ENCODE measurements at regions not wholly inside any gene's neighbourhood (a gene's known extent, or its start where the extent isn't known, plus 50 kb on each side); places are given as distances from the start of the nearest gene placed in this dataset.
"Not testable (repeated sequence)": the region's sequence is repeated elsewhere in the genome, so short reads cannot be mapped to it uniquely, and the experiment has no call there.

GRCh38 chr3:176328666-176329065 lies 868.6 kb downstream of the TBL1XR1 start:
- H3K4me3 ChIP-seq (ENCODE audit: low read depth, low read length), result peak overlapping the region; percentile 78
- peaks cover 58% of the 10 kb centered on the region for H3K4me1 ChIP-seq (ENCODE audit: control insufficient read depth, insufficient read depth, low read length)
- H3K36me3 ChIP-seq (ENCODE audit: control insufficient read depth, insufficient read depth, low read length), result peaks cover 2% of the 10 kb centered on the region; the same call in 1 of the 2 replicates
- peak overlapping the region; percentile 97 for H3K27ac ChIP-seq (ENCODE audit: low read depth, low read length)
- H3K27me3 ChIP-seq (ENCODE audit: control insufficient read depth, insufficient read depth, low read length), result no peaks in the 10 kb centered on the region
- no peaks in the 10 kb centered on the region for H3K9me3 ChIP-seq (ENCODE audit: control insufficient read depth, insufficient read depth, low read length)
- no peak overlapping the region; the same call in 1 of the 2 replicates for H3K9ac ChIP-seq (ENCODE audit: low read depth, low read length)

GRCh38 chr3:176328198-176328597 lies 869.1 kb downstream of the TBL1XR1 start:
- no peaks in the 10 kb centered on the region for H3K27me3 ChIP-seq (ENCODE audit: control insufficient read depth, insufficient read depth, low read length)
- peak overlapping the region; percentile 78 for H3K4me3 ChIP-seq (ENCODE audit: low read depth, low read length)
- H3K27ac ChIP-seq (ENCODE audit: low read depth, low read length), result peak overlapping the region; percentile 97
- H3K4me1 ChIP-seq (ENCODE audit: control insufficient read depth, insufficient read depth, low read length), result peaks cover 55% of the 10 kb centered on the region
- peaks cover 4% of the 10 kb centered on the region; the same call in 1 of the 2 replicates for H3K36me3 ChIP-seq (ENCODE audit: control insufficient read depth, insufficient read depth, low read length)
- H3K9me3 ChIP-seq (ENCODE audit: control insufficient read depth, insufficient read depth, low read length), result no peaks in the 10 kb centered on the region
- peak overlapping the region; percentile 80; the same call in 1 of the 2 replicates for H3K9ac ChIP-seq (ENCODE audit: low read depth, low read length)

GRCh38 chr3:176326894-176327490 lies 870.3 kb downstream of the TBL1XR1 start:
- not testable (repeated sequence) for H3K27me3 ChIP-seq (ENCODE audit: control insufficient read depth, insufficient read depth, low read length)

GRCh38 chr3:176321532-176321931 lies 875.8 kb downstream of the TBL1XR1 start:
- not testable (repeated sequence) for H3K9me3 ChIP-seq (ENCODE audit: control insufficient read depth, insufficient read depth, low read length); H3K27me3 ChIP-seq (ENCODE audit: control insufficient read depth, insufficient read depth, low read length)
- Histone ChIP-seq H3K4me1 (ENCODE audit: control insufficient read depth, insufficient read depth, low read length) (peaks cover 25% of the 10 kb centered on the region), H3K9ac (ENCODE audit: low read depth, low read length) (peak overlapping the region; percentile 75), H3K27ac (ENCODE audit: low read depth, low read length) (peak overlapping the region; percentile 84), H3K4me3 (ENCODE audit: low read depth, low read length) (peak overlapping the region; percentile 80), H3K36me3 (ENCODE audit: control insufficient read depth, insufficient read depth, low read length) (peaks cover 53% of the 10 kb centered on the region)

More at GRCh38 chr3:176326894-176327490, 870.3 kb downstream of the TBL1XR1 start:
- peaks cover 11% of the 10 kb centered on the region for H3K36me3 ChIP-seq (ENCODE audit: control insufficient read depth, insufficient read depth, low read length)
- peak overlapping the region; percentile 95 for H3K9ac ChIP-seq (ENCODE audit: low read depth, low read length)
- H3K4me1 ChIP-seq (ENCODE audit: control insufficient read depth, insufficient read depth, low read length), result peaks cover 46% of the 10 kb centered on the region
- peak overlapping the region; percentile 97 for H3K27ac ChIP-seq (ENCODE audit: low read depth, low read length)
- H3K4me3 ChIP-seq (ENCODE audit: low read depth, low read length), result peak overlapping the region; percentile 78
- not testable (repeated sequence) for H3K9me3 ChIP-seq (ENCODE audit: control insufficient read depth, insufficient read depth, low read length)

- H3K9me3 ChIP-seq (ENCODE audit: control insufficient read depth, insufficient read depth, low read length), result no peaks in the 10 kb centered on the region
- H3K27me3 ChIP-seq (ENCODE audit: control insufficient read depth, insufficient read depth, low read length), result no peaks in the 10 kb centered on the region
- H3K9ac ChIP-seq (ENCODE audit: low read depth, low read length), result peak overlapping the region; percentile 75
- peaks cover 28% of the 10 kb centered on the region for H3K4me1 ChIP-seq (ENCODE audit: control insufficient read depth, insufficient read depth, low read length)
- H3K27ac ChIP-seq (ENCODE audit: low read depth, low read length), result peak overlapping the region; percentile 84
- H3K36me3 ChIP-seq (ENCODE audit: control insufficient read depth, insufficient read depth, low read length), result peaks cover 58% of the 10 kb centered on the region
- peak overlapping the region; percentile 80 for H3K4me3 ChIP-seq (ENCODE audit: low read depth, low read length)
These were observed 876.2 kb downstream of the TBL1XR1 start for GRCh38 chr3:176321099-176321498.

GRCh38 chr3:176313426-176313825 lies 883.9 kb downstream of the TBL1XR1 start:
- Histone ChIP-seq H3K4me1 (ENCODE audit: control insufficient read depth, insufficient read depth, low read length) (peaks cover 44% of the 10 kb centered on the region), H3K9me3 (ENCODE audit: control insufficient read depth, insufficient read depth, low read length) (no peaks in the 10 kb centered on the region), H3K9ac (ENCODE audit: low read depth, low read length) (no peak overlapping the region), H3K4me3 (ENCODE audit: low read depth, low read length) (no peak overlapping the region), H3K36me3 (ENCODE audit: control insufficient read depth, insufficient read depth, low read length) (peaks cover 93% of the 10 kb centered on the region), H3K27ac (ENCODE audit: low read depth, low read length) (no peak overlapping the region), H3K27me3 (ENCODE audit: control insufficient read depth, insufficient read depth, low read length) (no peaks in the 10 kb centered on the region)

GRCh38 chr3:176310641-176311040 lies 886.6 kb downstream of the TBL1XR1 start:
- peaks cover 27% of the 10 kb centered on the region for H3K4me1 ChIP-seq (ENCODE audit: control insufficient read depth, insufficient read depth, low read length)
- H3K4me3 ChIP-seq (ENCODE audit: low read depth, low read length), result no peak overlapping the region
- no peak overlapping the region for H3K9ac ChIP-seq (ENCODE audit: low read depth, low read length)
- no peaks in the 10 kb centered on the region for H3K9me3 ChIP-seq (ENCODE audit: control insufficient read depth, insufficient read depth, low read length)
- H3K27me3 ChIP-seq (ENCODE audit: control insufficient read depth, insufficient read depth, low read length), result no peaks in the 10 kb centered on the region
- H3K27ac ChIP-seq (ENCODE audit: low read depth, low read length), result no peak overlapping the region
- H3K36me3 ChIP-seq (ENCODE audit: control insufficient read depth, insufficient read depth, low read length), result peaks cover 91% of the 10 kb centered on the region

GRCh38 chr3:176302271-176302670 lies 895.0 kb downstream of the TBL1XR1 start:
- Histone ChIP-seq H3K36me3 (ENCODE audit: control insufficient read depth, insufficient read depth, low read length) (peaks cover 57% of the 10 kb centered on the region), H3K4me3 (ENCODE audit: low read depth, low read length) (no peak overlapping the region), H3K4me1 (ENCODE audit: control insufficient read depth, insufficient read depth, low read length) (peaks cover 29% of the 10 kb centered on the region; the same call in 1 of the 2 replicates)

GRCh38 chr3:176296066-176296597 lies 901.1 kb downstream of the TBL1XR1 start:
- Histone ChIP-seq H3K36me3 (ENCODE audit: control insufficient read depth, insufficient read depth, low read length) (peaks cover 35% of the 10 kb centered on the region), H3K27ac (ENCODE audit: low read depth, low read length) (no peak overlapping the region), H3K27me3 (ENCODE audit: control insufficient read depth, insufficient read depth, low read length) (no peaks in the 10 kb centered on the region), H3K4me1 (ENCODE audit: control insufficient read depth, insufficient read depth, low read length) (peaks cover 40% of the 10 kb centered on the region), H3K4me3 (ENCODE audit: low read depth, low read length) (no peak overlapping the region), H3K9ac (ENCODE audit: low read depth, low read length) (no peak overlapping the region), H3K9me3 (ENCODE audit: control insufficient read depth, insufficient read depth, low read length) (no peaks in the 10 kb centered on the region)

More at GRCh38 chr3:176302271-176302670, 895.0 kb downstream of the TBL1XR1 start:
- Histone ChIP-seq H3K9me3 (ENCODE audit: control insufficient read depth, insufficient read depth, low read length) (no peaks in the 10 kb centered on the region), H3K9ac (ENCODE audit: low read depth, low read length) (no peak overlapping the region), H3K27ac (ENCODE audit: low read depth, low read length) (no peak overlapping the region), H3K27me3 (ENCODE audit: control insufficient read depth, insufficient read depth, low read length) (no peaks in the 10 kb centered on the region)

- Histone ChIP-seq H3K9me3 (ENCODE audit: control insufficient read depth, insufficient read depth, low read length) (no peaks in the 10 kb centered on the region), H3K4me1 (ENCODE audit: control insufficient read depth, insufficient read depth, low read length) (peaks cover 35% of the 10 kb centered on the region), H3K27me3 (ENCODE audit: control insufficient read depth, insufficient read depth, low read length) (no peaks in the 10 kb centered on the region), H3K36me3 (ENCODE audit: control insufficient read depth, insufficient read depth, low read length) (peaks cover 56% of the 10 kb centered on the region), H3K9ac (ENCODE audit: low read depth, low read length) (no peak overlapping the region), H3K27ac (ENCODE audit: low read depth, low read length) (peak overlapping the region; percentile 15), H3K4me3 (ENCODE audit: low read depth, low read length) (no peak overlapping the region)
These were observed 904.0 kb downstream of the TBL1XR1 start for GRCh38 chr3:176293276-176293675.

GRCh38 chr3:176286476-176287085 lies 910.7 kb downstream of the TBL1XR1 start:
- Histone ChIP-seq H3K9ac (ENCODE audit: low read depth, low read length) (no peak overlapping the region), H3K27ac (ENCODE audit: low read depth, low read length) (no peak overlapping the region), H3K4me1 (ENCODE audit: control insufficient read depth, insufficient read depth, low read length) (no peaks in the 10 kb centered on the region), H3K27me3 (ENCODE audit: control insufficient read depth, insufficient read depth, low read length) (no peaks in the 10 kb centered on the region), H3K36me3 (ENCODE audit: control insufficient read depth, insufficient read depth, low read length) (peaks cover 38% of the 10 kb centered on the region; the same call in 1 of the 2 replicates), H3K9me3 (ENCODE audit: control insufficient read depth, insufficient read depth, low read length) (no peaks in the 10 kb centered on the region), H3K4me3 (ENCODE audit: low read depth, low read length) (no peak overlapping the region)

Measured in HUES48 (cell line).